ENCODE measurements at regions not wholly inside any gene's neighbourhood (a gene's known extent, or its start where the extent isn't known, plus 50 kb on each side); places are given as distances from the start of the nearest gene placed in this dataset.
"Not testable (repeated sequence)": the region's sequence is repeated elsewhere in the genome, so short reads cannot be mapped to it uniquely, and the experiment has no call there.

DNA sequence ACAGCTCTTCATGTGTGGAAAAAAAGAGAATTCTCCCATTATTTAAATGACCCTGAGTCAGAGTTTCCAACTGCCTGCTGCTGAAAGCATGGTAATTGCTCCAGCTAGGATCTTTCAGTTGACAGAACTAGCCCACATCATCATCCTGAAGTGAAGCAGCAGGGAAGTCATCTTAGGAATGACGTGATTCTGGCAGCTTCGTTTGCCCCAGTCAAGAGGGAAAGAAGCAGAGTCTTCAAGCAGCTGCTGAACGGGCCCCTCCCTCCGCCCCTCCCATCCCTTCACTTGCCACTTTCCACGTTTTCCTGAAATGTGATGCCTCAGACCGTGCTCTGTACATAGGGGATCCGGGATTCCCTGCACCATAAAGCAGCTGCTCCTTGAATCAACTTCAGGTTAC, 455.0 kb upstream of the TMEM132C start:
- in situ Hi-C loops (cut with MboI; ENCODE audit: low sequenced_read_pairs) = no loop called here

DNA sequence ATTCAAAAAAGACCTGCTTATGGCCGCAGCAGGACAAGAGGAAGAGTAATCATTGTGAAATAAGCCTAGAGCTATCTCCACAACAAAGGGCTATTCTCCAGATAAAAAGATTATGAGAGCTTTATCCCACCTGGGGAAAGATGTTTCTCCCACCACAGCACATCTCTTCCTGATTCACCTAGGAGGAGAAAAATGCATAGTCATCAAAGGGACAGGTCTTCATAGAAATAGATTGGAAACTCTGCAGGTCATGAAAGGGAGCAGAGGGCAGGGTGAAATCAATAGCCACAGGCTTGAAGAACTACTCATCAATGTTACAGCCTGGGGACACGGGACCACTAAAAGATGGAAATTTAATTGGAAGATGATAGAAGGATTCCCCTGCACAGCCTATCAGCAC, 453.8 kb upstream of the TMEM132C start:
- in situ Hi-C loops (cut with MboI; ENCODE audit: low sequenced_read_pairs) = no loop called here

DNA sequence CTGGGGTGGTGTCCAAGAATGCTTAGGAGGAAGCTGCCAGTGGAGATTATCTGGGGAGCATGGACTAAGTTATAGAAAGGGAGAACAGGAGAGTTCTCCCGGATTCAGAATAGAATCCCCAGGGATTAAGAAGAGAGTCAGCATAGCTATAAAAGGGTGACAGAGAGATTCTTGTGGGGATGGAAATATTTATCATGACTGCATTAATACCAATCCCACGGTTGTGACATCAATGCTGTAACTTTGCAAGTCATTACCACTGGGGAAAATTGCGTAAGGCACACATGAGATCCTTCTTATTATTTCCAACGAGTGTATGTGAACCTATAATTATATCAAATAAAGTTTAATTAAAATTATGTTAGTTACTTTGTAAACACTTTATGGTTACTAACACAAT, 447.9 kb upstream of the TMEM132C start:
- in situ Hi-C loops (cut with MboI; ENCODE audit: low sequenced_read_pairs) = no loop called here

DNA sequence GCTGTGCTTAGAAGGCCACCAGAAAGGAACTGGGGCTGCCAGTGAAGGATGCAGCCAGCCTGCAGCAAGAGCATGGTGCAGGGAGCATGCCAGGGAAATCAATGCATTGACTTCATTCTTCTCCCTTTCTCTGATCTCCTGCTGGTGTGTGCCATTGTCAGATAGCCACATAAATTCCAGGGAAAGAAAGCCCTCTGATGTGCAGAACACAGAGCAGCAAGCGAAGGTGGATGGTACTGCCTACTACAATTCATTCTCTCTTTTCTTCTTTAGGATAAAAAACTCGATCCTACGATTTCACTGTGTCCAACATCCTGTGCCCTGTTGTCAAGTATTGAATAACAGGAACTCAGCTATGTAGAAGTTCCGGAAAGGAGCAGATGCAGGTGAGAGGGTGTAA, 446.7 kb upstream of the TMEM132C start:
- in situ Hi-C loops (cut with MboI; ENCODE audit: low sequenced_read_pairs) = no loop called here

DNA sequence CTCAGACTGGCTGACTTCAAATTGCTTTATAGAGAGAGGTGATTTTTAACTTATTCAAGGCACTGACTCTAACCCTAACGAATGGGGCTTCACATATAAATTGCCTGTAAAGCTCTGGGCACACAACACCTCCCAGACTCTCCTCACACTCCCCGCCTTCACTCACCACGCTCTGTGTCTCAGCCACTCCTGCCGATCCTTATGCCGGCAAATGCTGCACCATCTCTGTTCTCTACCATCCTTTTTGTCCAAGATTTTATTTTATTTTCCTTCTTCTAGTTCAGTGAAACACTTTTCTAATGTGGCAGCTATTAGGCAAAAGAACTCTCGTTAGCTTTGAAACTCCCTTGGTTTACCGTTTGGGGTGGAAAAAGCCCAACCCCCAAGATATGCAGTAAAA, 446.1 kb upstream of the TMEM132C start:
- in situ Hi-C loops (cut with MboI; ENCODE audit: low sequenced_read_pairs) = no loop called here

DNA sequence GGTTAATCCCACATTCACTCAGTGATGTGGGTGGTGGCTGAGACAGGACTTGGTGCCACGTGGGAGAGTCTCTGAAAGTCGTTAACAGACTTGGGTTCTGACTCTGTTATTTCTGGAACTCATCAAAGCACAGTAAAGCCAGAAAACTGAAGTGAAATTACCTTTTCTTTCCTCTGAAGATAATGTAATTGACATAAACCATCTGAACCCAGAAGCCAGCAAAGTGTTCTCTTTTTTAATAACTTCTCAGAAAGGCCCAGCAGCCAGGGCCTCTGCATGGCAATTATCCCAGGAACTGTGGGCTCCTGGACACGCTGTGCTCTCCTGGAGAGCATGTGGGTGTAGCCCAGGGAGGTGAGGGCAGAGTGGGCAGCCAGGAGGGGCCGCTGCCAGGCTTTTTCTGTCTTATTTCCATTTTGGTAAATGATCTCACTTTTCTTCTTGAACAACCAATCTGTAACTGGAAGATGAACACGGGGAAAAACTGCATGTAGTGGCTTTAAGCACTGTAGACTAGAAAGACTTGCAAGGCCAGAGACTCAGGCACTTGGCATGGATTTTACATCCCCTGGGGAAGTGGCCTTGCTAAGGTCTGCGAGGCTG, 444.1 kb upstream of the TMEM132C start:
- in situ Hi-C loops (cut with MboI; ENCODE audit: low sequenced_read_pairs) = no loop called here

DNA sequence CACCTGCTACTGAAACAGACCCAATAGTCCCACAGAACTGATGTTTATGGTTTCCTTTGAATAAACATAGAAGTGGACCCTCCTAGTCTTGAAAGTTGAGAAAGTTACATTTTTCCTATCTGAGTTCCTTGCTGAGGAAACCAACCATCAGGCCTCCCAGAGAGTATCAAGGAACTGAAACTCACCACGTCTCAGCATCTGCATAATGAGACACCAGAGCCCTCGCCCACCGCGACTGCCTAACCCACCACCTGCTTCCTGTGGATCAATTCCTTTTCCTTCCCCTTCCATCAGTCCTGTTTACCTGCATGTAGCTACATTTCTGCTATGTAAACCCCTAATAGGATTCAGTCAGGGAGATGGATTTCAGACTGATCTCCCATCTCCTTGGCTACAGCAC, 443.2 kb upstream of the TMEM132C start:
- in situ Hi-C loops (cut with MboI; ENCODE audit: low sequenced_read_pairs) = no loop called here

DNA sequence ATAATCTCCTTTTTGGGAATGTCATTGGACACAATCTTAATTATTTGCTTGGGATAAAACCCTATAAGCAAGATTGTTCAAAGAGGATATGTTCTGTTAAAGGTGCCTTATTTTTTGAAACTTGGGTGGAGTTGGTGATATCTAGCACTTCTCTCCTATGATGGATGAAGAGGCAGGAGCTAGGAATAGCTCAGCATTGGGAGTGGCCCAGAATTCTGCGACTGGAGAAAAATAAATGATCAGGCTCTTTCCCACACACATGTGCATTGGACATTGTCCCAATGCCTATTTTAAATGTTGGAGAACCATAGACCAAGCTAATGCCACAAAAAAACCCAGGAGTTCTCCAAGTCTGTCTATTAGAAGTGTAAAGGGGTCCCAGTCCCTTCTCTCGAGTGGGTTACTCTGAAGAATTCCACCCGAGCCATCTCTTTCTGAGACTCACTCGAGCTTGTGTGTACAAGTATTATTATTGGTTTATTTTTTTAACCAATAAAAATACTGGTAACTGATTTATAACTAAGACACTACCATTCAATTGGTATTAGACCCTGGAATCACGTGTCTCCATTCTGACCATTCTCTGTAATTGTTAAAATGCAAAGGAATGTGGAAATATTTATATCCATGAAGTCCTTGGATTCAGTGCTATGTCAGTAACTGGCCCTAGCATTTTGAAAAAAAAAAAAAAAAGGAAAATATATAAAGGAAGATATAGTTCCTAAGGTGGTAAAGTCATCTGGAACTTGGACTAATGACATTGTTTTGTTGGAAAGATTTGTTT, 437.5 kb upstream of the TMEM132C start:
- in situ Hi-C loops (cut with MboI; ENCODE audit: low sequenced_read_pairs) = no loop called here

DNA sequence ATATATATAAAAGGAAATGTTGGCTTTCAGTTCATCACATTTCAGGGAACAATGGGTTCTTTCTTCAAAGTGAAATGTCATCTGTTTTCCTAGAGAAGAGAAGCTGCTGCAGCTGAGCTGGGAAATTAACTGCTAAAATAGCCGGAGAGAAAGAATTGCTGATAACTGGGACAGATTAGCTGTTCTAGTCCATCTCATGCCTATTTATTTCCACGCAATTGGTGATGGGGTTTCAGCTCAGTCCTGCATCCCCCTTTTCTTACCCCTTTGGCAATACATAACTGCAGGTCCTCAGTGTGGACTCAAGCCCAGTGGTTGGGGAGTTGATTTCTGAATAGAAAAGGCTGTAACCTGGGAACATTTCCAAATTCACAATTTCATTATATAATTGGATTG, 436.9 kb upstream of the TMEM132C start:
- in situ Hi-C loops (cut with MboI; ENCODE audit: low sequenced_read_pairs) = no loop called here

DNA sequence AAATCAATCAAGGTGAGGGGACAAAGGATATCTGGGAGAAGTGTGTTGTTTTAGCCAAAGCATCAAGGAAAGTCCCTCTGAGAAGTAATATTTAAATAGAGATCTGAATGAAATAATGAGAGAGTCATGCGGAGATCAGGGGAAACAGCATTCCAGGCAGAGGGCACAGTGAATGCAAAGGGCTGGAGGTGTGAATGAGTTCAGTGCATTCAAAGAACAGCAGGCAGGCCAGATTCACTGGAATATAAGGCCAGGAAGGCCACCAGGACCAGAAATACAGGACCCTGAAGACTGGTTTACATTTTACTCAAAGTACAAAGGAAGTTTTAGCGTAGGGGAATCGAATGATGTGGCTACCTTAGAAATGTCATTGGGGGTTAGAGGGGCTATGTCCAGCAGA, 436.2 kb upstream of the TMEM132C start:
- in situ Hi-C loops (cut with MboI; ENCODE audit: low sequenced_read_pairs) = no loop called here

DNA sequence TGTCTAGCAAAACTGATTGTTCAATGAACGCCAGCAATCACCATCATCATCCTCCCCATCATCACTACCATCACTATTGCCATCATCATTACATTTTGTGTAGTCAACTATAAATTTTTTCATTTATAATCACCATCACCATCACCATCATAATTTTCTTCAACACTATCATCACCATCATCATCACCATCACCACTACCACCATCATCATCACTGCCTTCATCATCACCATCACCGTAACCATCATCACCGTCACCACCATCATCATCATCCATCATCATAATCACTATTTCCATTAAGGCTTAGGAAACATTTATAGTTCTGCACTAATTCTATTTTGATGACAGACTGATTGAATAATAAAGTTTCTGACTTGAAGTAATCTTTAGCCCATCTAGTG, 434.8 kb upstream of the TMEM132C start:
- in situ Hi-C loops (cut with MboI; ENCODE audit: low sequenced_read_pairs) = no loop called here

DNA sequence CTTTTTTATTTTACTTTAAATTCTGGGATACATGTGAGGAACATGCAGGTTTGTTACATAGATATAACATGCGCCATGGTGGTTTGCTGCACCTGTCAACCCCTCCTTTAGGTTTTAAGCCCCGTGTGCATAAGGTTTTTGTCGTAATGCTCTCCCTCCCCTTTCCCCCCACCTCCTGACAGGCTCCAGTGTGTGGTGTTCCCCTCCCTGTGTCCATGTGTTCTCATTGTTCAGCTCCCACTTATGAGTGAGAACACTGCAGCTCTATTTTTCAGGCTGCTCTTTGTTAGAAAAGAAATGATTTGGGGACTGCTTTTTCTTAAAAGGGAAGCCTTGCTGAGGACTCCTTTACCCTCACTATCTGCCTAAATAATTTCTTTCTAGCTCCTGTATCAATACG, 430.2 kb upstream of the TMEM132C start:
- in situ Hi-C loops (cut with MboI; ENCODE audit: low sequenced_read_pairs) = not testable (repeated sequence)

DNA sequence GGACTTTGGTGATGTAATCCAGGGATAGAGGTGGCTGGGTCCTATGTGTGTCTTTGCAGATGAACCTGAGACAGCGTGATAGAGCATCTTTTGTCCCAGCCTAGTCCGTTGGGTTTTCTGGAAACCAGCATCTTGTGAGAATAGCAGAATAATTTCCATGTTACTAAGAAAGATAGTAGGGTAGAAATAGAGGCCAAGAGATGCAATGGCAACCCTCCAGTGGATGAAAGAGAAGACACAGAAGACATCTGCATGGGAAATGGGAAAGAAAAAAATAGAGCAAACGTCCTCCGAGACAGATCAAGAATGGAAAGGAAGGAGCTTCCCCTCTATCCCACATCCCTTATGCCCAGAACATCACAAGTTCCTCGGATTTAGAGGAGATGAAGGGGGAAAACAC, 409.3 kb upstream of the TMEM132C start:
- in situ Hi-C loops (cut with MboI; ENCODE audit: low sequenced_read_pairs) = no loop called here

DNA sequence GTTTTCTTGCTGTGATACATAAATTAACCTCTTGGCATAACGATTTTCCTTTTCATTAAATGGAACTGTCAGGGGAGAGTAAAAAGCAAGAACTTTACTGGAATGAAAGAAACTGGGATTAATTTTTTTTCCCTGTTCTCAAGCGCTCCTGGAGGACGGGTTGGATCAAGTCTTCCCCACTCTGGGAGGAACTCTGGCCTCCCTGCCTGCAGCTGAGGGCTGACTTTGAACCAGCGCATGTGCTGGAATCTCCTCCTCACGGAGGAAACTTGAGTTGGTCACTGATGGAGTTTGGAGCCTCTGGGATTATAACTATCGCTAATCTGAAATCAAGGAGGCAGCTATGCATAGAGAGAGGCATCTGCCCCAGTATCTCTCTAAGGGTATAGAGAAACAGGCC, 406.4 kb upstream of the TMEM132C start:
- in situ Hi-C loops (cut with MboI; ENCODE audit: low sequenced_read_pairs) = no loop called here

DNA sequence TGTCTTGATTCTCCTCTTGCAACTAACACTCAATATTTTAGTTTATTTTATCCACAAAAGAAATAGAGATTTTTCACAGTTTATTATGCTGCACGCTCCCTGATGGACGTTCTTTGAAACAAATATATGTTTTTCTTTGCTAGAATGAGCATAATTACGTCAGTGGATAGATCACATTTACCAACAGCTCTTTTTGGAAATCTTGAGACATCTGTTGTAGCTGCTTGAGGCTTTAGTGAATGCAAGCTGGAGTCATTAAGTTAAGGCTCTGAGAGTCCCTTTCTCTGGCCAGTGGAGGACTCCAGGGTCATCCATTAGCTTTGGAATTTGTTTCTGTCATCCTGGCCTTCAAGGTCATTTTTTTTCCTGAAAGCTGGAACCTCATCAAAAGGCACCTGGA, 405.6 kb upstream of the TMEM132C start:
- in situ Hi-C loops (cut with MboI; ENCODE audit: low sequenced_read_pairs) = no loop called here

DNA sequence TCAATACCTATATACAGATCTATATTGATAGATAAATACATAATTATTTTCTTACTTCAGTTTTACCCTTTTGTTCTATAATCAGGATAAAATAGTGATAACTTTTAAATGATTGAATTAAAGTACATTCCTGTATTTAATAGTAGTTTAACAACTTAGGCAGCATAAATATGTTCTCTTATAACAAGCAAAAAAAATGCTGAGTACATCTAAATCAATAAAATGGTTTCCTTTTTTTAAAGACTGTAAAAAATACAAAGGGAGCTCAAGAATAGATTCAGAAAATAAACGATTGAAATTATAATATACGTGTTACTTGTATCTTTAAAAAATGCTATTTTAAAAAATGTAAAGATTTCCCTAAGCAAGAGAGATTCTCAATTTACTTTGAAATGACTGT, 393.7 kb upstream of the TMEM132C start:
- in situ Hi-C loops (cut with MboI; ENCODE audit: low sequenced_read_pairs) = no loop called here

DNA sequence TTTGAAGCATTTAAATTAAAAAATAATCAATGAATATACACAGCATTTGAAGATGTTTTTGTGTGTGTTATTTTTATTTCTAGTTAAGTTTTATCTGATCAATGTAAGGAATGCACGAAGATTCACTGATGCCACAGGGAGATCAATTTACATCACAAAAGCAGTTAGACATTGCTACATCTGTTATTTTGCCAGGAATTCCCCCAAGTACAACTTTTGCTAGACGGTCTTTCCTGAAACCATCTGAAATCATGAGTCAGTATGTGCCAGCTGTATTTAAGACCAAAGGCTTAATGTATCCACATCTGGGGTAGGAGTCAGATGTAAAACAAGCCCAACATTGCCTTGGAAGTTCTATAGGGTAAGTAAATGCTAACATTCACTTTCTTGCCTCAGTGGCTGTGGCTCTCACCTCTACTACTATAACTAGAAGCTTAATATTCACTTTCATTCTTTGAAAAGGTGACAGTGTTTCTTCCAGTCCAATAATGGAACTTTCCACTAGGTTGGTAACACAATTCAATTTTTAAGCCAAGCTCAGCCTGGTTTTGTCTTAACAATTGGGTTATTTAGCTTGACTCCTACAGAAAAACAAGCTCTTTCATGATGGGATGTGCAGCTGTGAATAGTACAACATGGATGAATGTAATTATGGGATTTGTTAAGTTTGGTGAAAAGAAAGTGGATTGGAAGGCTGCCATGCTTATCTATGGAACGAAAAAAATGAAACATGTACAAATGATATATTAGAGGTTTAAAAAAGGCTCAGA, 385.4 kb upstream of the TMEM132C start:
- in situ Hi-C loops (cut with MboI; ENCODE audit: low sequenced_read_pairs) = no loop called here

DNA sequence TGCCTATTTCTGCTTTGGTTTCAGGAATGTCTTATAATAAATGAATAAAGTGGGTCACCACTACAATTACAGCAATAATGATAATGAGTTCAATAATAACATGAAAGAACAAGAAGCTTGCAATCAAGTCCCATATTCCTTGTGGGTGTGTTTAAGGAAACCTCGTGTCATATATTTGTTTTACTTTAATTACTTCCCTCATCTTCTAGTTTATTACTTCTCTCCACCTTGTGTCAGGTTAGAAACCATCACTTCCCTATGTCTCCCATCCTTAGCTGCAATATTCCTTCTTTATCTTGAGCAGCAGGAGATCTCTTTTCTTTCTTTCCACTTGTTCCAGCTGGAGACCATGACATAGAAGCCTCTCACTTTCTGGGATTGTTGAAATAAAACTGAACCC, 384.0 kb upstream of the TMEM132C start:
- in situ Hi-C loops (cut with MboI; ENCODE audit: low sequenced_read_pairs) = no loop called here

DNA sequence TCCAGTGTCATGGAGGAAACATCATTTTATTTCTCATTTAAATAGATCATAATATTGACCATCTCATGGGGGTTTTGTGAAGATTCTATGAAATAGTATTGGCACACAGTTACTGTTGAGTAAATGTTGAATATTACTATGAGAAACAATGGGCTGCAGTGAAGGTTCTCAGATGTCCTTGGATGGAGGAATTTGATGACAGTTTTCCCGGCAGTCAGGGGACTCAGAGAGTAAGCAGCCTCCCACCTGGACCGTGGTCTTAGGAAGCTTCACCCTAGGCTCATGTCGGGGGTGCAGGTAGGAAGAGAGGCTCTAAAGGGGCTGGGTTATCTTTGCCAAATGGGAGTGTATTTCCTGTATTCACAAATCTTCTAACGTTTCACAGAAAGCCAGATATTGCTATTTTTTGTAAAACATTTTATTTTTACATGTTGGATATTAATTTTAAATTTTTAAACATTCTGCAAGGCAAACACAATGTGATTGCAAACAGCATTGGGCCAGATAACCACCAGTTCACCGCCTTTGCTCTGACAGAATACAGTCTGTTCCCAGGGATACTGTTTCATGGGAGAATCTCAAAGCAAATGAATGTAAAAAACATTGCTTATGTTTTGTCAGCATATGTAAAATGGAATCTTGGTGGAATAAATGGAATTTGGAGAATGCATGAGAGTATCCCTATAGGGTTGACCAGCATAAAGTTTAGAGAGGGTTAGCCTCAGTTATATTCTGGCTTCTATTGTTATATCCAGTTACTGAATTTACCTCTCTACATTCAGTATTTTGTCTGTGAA, 380.8 kb upstream of the TMEM132C start:
- in situ Hi-C loops (cut with MboI; ENCODE audit: low sequenced_read_pairs) = no loop called here

DNA sequence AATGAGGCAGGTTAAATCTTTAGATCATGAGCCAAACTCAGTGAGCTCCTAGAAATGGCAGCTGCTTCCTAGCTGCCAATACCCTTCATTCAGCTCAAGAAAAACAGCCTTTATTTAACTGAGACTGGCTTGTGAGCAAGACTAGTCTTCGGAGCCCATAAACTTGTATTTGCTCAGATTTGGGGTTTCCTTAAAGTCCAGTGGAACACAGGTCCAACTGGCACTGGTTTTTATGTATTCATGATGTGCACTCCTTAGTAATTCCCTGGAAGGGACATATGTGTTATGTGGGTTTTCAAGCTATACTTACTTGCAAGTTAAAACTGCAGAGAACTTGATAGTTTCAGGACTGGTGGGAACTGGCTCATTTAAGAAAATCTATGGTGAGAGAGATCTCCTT, 380.1 kb upstream of the TMEM132C start:
- in situ Hi-C loops (cut with MboI; ENCODE audit: low sequenced_read_pairs) = no loop called here

DNA sequence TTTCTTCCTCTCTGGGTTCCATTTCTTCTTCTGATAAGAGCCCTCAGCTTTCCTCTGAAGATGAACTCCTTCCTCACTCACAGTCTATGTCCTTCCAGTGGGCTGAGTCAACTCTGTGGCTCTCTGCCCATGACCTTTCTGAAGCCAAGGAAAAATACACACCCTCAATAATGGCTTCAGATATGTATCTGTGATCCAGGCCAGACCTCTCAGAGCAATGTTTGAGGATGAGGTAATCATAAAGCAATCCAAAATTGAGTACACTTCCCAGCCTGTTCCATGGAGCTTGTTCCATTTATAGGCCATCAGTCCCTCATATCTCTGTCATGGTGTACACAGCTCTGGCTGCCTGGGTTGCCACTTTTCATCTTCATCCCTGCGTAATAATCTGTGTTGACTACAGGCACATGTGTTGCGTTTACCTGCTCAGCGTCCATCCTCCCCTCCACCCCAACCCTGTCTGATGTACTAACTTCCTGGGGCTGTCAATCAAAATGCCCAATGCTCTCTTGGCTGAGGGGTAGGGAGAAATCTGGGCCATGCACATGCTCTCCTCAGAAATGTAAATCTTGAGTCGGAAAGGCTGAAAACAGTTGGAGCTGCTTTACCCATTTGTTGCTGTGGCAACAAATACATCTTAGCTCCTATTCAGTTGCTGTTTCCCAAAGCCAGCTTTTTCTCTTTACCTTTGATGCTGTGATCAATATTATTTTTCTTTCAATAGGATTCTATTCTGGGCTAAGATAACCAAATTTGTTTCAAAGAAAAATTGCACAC, 377.8 kb upstream of the TMEM132C start:
- in situ Hi-C loops (cut with MboI; ENCODE audit: low sequenced_read_pairs) = no loop called here

Data from HL-60/S4 (cell line).